GM12801 (cell line): ENCODE measurements at regions not wholly inside any gene's neighbourhood (a gene's known extent, or its start where the extent isn't known, plus 50 kb on each side); places are given as distances from the start of the nearest gene placed in this dataset.

Experiments
- CTCF ChIP-seq: IDR thresholded peaks from one replicate; pipeline ENCODE4 v1.5.1; 2011; ENCODE audit warnings: control low read depth; ENCODE audit not compliant: insufficient read length; ENCODE audit errors: extremely low read depth

- no peak for TF ChIP-seq CTCF
These were observed 167.1 kb upstream of the MMS22L start for GRCh38 chr6:97450087-97450486.

GRCh38 chr6:97456070-97456469 is 173.1 kb upstream of the MMS22L start:
- no peak for TF ChIP-seq CTCF

GRCh38 chr6:97459535-97459934 is 176.5 kb upstream of the MMS22L start:
- TF ChIP-seq CTCF = no peak

GRCh38 chr6:97459986-97460385 is 177.0 kb upstream of the MMS22L start:
- TF ChIP-seq CTCF = no peak

- TF ChIP-seq CTCF = no peak
These were observed 177.5 kb upstream of the MMS22L start for GRCh38 chr6:97460394-97461080.

GRCh38 chr6:97461218-97461617 is 178.2 kb upstream of the MMS22L start:
- TF ChIP-seq CTCF = no peak

GRCh38 chr6:97462031-97462430 is 179.0 kb upstream of the MMS22L start:
- no peak for TF ChIP-seq CTCF
